SH-SY5Y (cell line): ENCODE measurements at regions not wholly inside any gene's neighbourhood (a gene's known extent, or its start where the extent isn't known, plus 50 kb on each side); places are given as distances from the start of the nearest gene placed in this dataset.

Experiments used
- GATA2 ChIP-seq: IDR thresholded peaks from 2 replicates; pipeline ENCODE4 v1.6.1; 2011; ENCODE audit warnings: mild to moderate bottlenecking, low read depth, low read length
- GATA3 ChIP-seq: IDR thresholded peaks from 2 replicates; pipeline ENCODE4 v1.6.1; 2011; ENCODE audit warnings: low read depth, mild to moderate bottlenecking, low read length, moderate library complexity

GRCh38 chr3:34807611-34808010, 831.7 kb upstream of the ARPP21 start:
- TF ChIP-seq GATA2 (no peak), GATA3 (no peak)
